ENCODE measurements at regions not wholly inside any gene's neighbourhood (a gene's known extent, or its start where the extent isn't known, plus 50 kb on each side); places are given as distances from the start of the nearest gene placed in this dataset.

DNA sequence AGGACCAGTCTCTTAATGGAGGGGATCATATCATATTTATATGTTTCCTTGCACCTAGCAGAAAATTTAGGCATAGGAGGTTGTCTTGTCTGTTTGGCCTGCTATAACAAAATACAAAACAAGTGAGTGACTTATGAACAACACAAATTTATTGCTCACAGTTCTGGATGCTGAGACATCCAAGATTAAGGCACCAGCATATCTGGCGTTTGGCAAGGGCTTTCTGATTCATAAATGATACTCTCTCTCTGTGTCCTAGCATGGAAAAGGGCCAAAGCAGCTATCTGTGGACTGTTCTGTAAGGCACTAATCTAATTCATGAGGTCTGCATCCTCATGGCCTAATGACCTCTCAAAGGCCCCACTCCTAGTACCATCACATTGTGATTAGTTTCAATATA, 683.0 kb downstream of the NR2F2 start:
- TF ChIP-seq, protein P1, sequence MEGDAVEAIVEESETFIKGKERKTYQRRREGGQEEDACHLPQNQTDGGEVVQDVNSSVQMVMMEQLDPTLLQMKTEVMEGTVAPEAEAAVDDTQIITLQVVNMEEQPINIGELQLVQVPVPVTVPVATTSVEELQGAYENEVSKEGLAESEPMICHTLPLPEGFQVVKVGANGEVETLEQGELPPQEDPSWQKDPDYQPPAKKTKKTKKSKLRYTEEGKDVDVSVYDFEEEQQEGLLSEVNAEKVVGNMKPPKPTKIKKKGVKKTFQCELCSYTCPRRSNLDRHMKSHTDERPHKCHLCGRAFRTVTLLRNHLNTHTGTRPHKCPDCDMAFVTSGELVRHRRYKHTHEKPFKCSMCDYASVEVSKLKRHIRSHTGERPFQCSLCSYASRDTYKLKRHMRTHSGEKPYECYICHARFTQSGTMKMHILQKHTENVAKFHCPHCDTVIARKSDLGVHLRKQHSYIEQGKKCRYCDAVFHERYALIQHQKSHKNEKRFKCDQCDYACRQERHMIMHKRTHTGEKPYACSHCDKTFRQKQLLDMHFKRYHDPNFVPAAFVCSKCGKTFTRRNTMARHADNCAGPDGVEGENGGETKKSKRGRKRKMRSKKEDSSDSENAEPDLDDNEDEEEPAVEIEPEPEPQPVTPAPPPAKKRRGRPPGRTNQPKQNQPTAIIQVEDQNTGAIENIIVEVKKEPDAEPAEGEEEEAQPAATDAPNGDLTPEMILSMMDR (IDR thresholded peaks at IDR 0.05): no peak
- no peak for TF ChIP-seq POLR2A (IDR thresholded peaks at IDR 0.05)
- 68 to 75% methylated on average over 1 of the region's 1 CpG for WGBS, 2 donors
- no peak for DNase-seq (ENCODE audit: low spot score in 2 of 2)
- H3K4me3 ChIP-seq (ENCODE audit: low read depth, poor library complexity, severe bottlenecking): no peak overlapping the region
- intact Hi-C loops (cut with DNase I; ENCODE audit: low total_unique reads): no loop called here

DNA sequence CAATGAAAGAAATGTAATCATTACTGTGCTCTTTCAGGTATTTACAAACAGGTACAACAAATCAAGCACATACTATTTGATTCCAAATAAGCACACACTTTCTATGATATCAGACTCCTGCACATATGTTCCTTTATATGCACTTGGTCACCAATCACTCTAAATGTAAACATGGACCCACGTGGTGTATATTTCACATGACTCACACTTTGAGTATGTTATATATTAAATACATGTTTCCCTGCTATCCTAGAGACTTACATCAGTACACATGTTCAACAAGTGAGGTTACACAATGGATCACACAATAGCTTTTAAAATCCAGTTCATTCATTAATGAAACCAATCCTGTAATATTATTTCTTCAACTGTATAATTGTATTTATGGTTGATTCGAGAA, 683.5 kb downstream of the NR2F2 start:
- H3K4me3 ChIP-seq (ENCODE audit: low read depth, poor library complexity, severe bottlenecking): no peak overlapping the region
- intact Hi-C loops (cut with DNase I; ENCODE audit: low total_unique reads): no loop called here
- no peak for DNase-seq (ENCODE audit: low spot score in 2 of 2)
- WGBS, 2 donors: 41 to 48% methylated on average over 2 of the region's 2 CpGs
- TF ChIP-seq POLR2A (IDR thresholded peaks at IDR 0.05): no peak
- TF ChIP-seq, protein P1 (IDR thresholded peaks at IDR 0.05): no peak

DNA sequence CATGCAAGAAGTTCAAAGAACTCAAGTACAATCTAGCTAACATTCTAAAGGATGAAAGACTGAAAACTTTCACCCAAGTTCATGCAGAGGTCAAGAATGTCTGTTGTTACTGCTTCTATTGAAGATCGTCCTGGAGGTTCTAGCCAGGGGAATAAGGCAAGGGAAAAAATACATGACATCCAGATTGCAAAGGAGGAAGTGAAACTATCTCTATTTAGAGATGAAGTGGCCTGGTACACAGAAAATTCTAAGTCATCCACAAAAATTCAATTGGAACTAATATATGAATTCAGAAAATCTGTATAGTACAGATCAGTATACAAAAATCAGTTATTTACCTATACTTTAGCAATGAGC, 693.0 kb downstream of the NR2F2 start:
- H3K4me3 ChIP-seq (ENCODE audit: low read depth, poor library complexity, severe bottlenecking): no peak overlapping the region
- TF ChIP-seq POLR2A (IDR thresholded peaks at IDR 0.05): no peak
- TF ChIP-seq, protein P1 (IDR thresholded peaks at IDR 0.05): no peak
- no peak for DNase-seq (ENCODE audit: low spot score in 2 of 2)
- intact Hi-C loops (cut with DNase I; ENCODE audit: low total_unique reads): no loop called here
- 14 to 32% methylated on average over 1 of the region's 1 CpG for WGBS, 2 donors

DNA sequence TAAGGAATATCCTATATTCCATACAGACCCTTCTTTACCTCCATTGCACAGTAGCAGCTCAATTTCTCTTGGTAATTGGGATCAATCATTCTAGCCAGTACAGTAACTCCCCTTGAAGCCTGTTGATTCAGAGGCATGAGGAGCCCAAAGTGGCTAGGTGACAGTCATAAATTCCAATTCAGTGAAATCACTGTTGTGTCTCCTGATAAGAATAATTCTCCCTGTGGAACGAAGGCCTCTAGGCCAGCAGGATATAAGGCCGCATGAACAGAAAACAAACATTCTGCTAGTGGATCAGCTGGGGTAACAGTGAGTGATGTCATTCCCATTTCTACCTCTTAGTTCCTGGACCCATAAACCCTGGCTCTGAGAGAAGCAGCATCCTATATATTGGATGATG, 696.3 kb downstream of the NR2F2 start:
- no peak overlapping the region for H3K4me3 ChIP-seq (ENCODE audit: low read depth, poor library complexity, severe bottlenecking)
- no peak for DNase-seq (ENCODE audit: low spot score in 2 of 2)
- intact Hi-C loops (cut with DNase I; ENCODE audit: low total_unique reads): no loop called here
- no peak for TF ChIP-seq POLR2A (IDR thresholded peaks at IDR 0.05)
- TF ChIP-seq, protein P1 (IDR thresholded peaks at IDR 0.05): no peak
- WGBS, 2 donors: 84 to 87% methylated on average over 2 of the region's 2 CpGs

DNA sequence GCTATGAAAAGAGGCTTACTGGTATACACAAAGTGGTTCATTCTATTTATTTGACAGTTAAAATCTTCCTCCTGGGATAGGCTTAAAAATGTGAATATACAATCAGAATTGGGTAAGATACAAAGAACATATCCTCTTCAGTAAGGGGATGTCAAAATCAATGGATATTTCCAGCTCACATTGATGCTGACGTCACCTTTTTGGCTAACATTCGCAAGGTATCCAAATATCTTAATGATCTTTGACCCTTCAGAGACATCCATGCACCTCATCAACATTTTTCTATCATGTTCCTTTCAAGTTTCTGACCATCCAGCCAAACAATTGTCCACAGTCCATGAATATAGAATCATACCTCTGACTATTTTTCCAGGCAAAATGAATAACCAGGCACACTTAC, 697.3 kb downstream of the NR2F2 start:
- H3K4me3 ChIP-seq (ENCODE audit: low read depth, poor library complexity, severe bottlenecking): no peak overlapping the region
- TF ChIP-seq POLR2A (IDR thresholded peaks at IDR 0.05): no peak
- TF ChIP-seq, protein P1 (IDR thresholded peaks at IDR 0.05): no peak
- no peak for DNase-seq (ENCODE audit: low spot score in 2 of 2)
- intact Hi-C loops (cut with DNase I; ENCODE audit: low total_unique reads): no loop called here
- WGBS, 2 donors: 85 to 88% methylated on average over 2 of the region's 2 CpGs

DNA sequence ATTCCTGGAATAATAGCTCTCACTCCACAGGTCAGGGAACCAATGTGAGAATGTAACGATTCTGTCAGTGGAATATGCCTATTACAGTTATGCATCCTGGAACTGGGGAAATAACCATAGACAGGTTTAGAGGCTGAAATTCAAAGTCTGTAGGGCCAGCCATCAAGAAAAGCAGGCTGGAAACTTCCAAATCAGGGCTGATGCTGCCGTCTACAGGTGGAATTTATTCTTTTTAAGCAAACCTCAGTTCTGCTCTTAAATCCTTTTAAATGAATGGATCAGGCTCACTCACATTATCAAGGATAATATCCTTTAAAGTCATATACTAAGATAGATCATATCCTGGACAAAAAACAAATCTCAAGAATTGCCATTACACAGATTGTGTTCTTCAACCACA, 699.8 kb downstream of the NR2F2 start:
- WGBS, 2 donors: 88 to 93% methylated on average over 2 of the region's 2 CpGs
- DNase-seq (ENCODE audit: low spot score in 2 of 2): no peak
- intact Hi-C loops (cut with DNase I; ENCODE audit: low total_unique reads): no loop called here
- H3K4me3 ChIP-seq (ENCODE audit: low read depth, poor library complexity, severe bottlenecking): no peak overlapping the region
- TF ChIP-seq, protein P1 (IDR thresholded peaks at IDR 0.05): no peak
- TF ChIP-seq POLR2A (IDR thresholded peaks at IDR 0.05): no peak
